ENCODE measurements at regions not wholly inside any gene's neighbourhood (a gene's known extent, or its start where the extent isn't known, plus 50 kb on each side); places are given as distances from the start of the nearest gene placed in this dataset.
"Not testable (repeated sequence)": the region's sequence is repeated elsewhere in the genome, so short reads cannot be mapped to it uniquely, and the experiment has no call there.

- no peak for DNase-seq (ENCODE audit: low spot score)
These were observed 302.3 kb upstream of the IGFBP7 start for GRCh38 chr4:57412259-57413054.

- DNase-seq (ENCODE audit: low spot score): no peak
These were observed 300.3 kb upstream of the IGFBP7 start for GRCh38 chr4:57410331-57411052.

- DNase-seq (ENCODE audit: low spot score): peak; percentile 41
These were observed 295.2 kb upstream of the IGFBP7 start for GRCh38 chr4:57405359-57405758.

- DNase-seq (ENCODE audit: low spot score): no peak
These were observed 294.3 kb upstream of the IGFBP7 start for GRCh38 chr4:57404483-57404882.

- no peak for DNase-seq (ENCODE audit: low spot score)
These were observed 293.4 kb upstream of the IGFBP7 start for GRCh38 chr4:57403591-57403990.

- DNase-seq (ENCODE audit: low spot score): no peak
These were observed 291.4 kb upstream of the IGFBP7 start for GRCh38 chr4:57401586-57401985.

- peak; percentile 83 for DNase-seq (ENCODE audit: low spot score)
These were observed 268.6 kb upstream of the IGFBP7 start for GRCh38 chr4:57378766-57379165.

GRCh38 chr4:57374866-57375595 is 264.8 kb upstream of the IGFBP7 start:
- no peak for DNase-seq (ENCODE audit: low spot score)

- DNase-seq (ENCODE audit: low spot score): no peak
These were observed 263.8 kb upstream of the IGFBP7 start for GRCh38 chr4:57373991-57374390.

GRCh38 chr4:57371671-57372070 is 261.5 kb upstream of the IGFBP7 start:
- DNase-seq (ENCODE audit: low spot score): no peak

GRCh38 chr4:57370691-57371090 is 260.5 kb upstream of the IGFBP7 start:
- DNase-seq (ENCODE audit: low spot score): no peak

- no peak for DNase-seq (ENCODE audit: low spot score)
These were observed 259.3 kb upstream of the IGFBP7 start for GRCh38 chr4:57369446-57369845.

- peak; percentile 3 for DNase-seq (ENCODE audit: low spot score)
These were observed 254.1 kb upstream of the IGFBP7 start for GRCh38 chr4:57364255-57364654.

- DNase-seq (ENCODE audit: low spot score): no peak
These were observed 253.2 kb upstream of the IGFBP7 start for GRCh38 chr4:57363346-57363745.

GRCh38 chr4:57360681-57361080 is 250.5 kb upstream of the IGFBP7 start:
- DNase-seq (ENCODE audit: low spot score): no peak

- DNase-seq (ENCODE audit: low spot score): no peak
These were observed 245.0 kb upstream of the IGFBP7 start for GRCh38 chr4:57355101-57355665.

GRCh38 chr4:57351731-57352130 is 241.5 kb upstream of the IGFBP7 start:
- no peak for DNase-seq (ENCODE audit: low spot score)

- DNase-seq (ENCODE audit: low spot score): no peak
These were observed 234.1 kb upstream of the IGFBP7 start for GRCh38 chr4:57344296-57344695.

- peak; percentile 39 for DNase-seq (ENCODE audit: low spot score)
These were observed 232.2 kb upstream of the IGFBP7 start for GRCh38 chr4:57342411-57342810.

GRCh38 chr4:57338861-57339260 is 228.7 kb upstream of the IGFBP7 start:
- not testable (repeated sequence) for DNase-seq (ENCODE audit: low spot score)

GRCh38 chr4:57333684-57334083 is 223.5 kb upstream of the IGFBP7 start:
- no peak for DNase-seq (ENCODE audit: low spot score)

- no peak for DNase-seq (ENCODE audit: low spot score)
These were observed 221.8 kb upstream of the IGFBP7 start for GRCh38 chr4:57331959-57332358.

Measured in RKO (cell line).